IMR-90 (cell line): ENCODE measurements at regions not wholly inside any gene's neighbourhood (a gene's known extent, or its start where the extent isn't known, plus 50 kb on each side); places are given as distances from the start of the nearest gene placed in this dataset.

Experiments used
- BHLHE40 ChIP-seq: fragments of 150-350 bp; IDR thresholded peaks from 2 replicates; pipeline ENCODE4 v1.6.1; 2016; ENCODE audit warnings: mild to moderate bottlenecking, low read depth, low read length
- CEBPB ChIP-seq: IDR thresholded peaks from 2 replicates; pipeline ENCODE4 v1.6.1; 2012; ENCODE audit warnings: low read depth, low read length, improper control_type of control experiment
- CTCF ChIP-seq: conservative IDR thresholded peaks from 2 replicates; pipeline ENCODE4 v1.5.1; 2012; ENCODE audit warnings: mild to moderate bottlenecking, low read depth, low read length, improper control_type of control experiment
- ELK1 ChIP-seq: fragments of 150-350 bp; IDR thresholded peaks from 2 replicates; pipeline ENCODE4 v1.6.1; 2016; ENCODE audit warnings: low read depth, mild to moderate bottlenecking, low read length, moderate library complexity, borderline replicate concordance
- FOS ChIP-seq: fragments of 150-350 bp; IDR thresholded peaks from 2 replicates; pipeline ENCODE4 v1.6.1; 2016; ENCODE audit warnings: low read depth, low read length
- MAFK ChIP-seq: IDR thresholded peaks from 2 replicates; pipeline ENCODE4 v1.6.1; 2012; ENCODE audit warnings: low read depth, low read length, improper control_type of control experiment
- MAZ ChIP-seq: IDR thresholded peaks from 2 replicates; pipeline ENCODE4 v1.6.1; 2012; ENCODE audit warnings: low read depth, mild to moderate bottlenecking, low read length, improper control_type of control experiment, moderate library complexity, borderline replicate concordance
- MXI1 ChIP-seq: IDR thresholded peaks from 2 replicates; pipeline ENCODE4 v1.6.1; 2012; ENCODE audit warnings: low read depth, mild to moderate bottlenecking, low read length, moderate library complexity, borderline replicate concordance
- NFE2L2 ChIP-seq: fragments of 150-350 bp; IDR thresholded peaks from 2 replicates; pipeline ENCODE4 v1.6.1; 2016; ENCODE audit warnings: low read depth, mild to moderate bottlenecking, low read length
- POLR2A ChIP-seq: IDR thresholded peaks from 2 replicates; pipeline ENCODE4 v1.6.1; 2012; ENCODE audit warnings: mild to moderate bottlenecking, low read depth, low read length
- RAD21 ChIP-seq: IDR thresholded peaks from 2 replicates; pipeline ENCODE4 v1.6.1; 2012; ENCODE audit warnings: low read length, improper control_type of control experiment
- RCOR1 ChIP-seq: IDR thresholded peaks from 2 replicates; pipeline ENCODE4 v1.6.1; 2012; ENCODE audit warnings: mild to moderate bottlenecking, low read length, improper control_type of control experiment; ENCODE audit not compliant: insufficient replicate concordance
- RFX5 ChIP-seq: IDR thresholded peaks from 2 replicates; pipeline ENCODE4 v1.8.0; 2012; ENCODE audit warnings: low read depth, mild to moderate bottlenecking, low read length, moderate library complexity
- SMC3 ChIP-seq: fragments of 150-350 bp; IDR thresholded peaks from 2 replicates; pipeline ENCODE4 v1.6.1; 2016; ENCODE audit warnings: low read depth, mild to moderate bottlenecking, antibody characterized with exemption, low read length, moderate library complexity

GRCh38 chr9:87343816-87344430 is 153.7 kb upstream of the DAPK1 start:
- TF ChIP-seq CTCF, result no peak
- no peak for TF ChIP-seq POLR2A
- TF ChIP-seq SMC3, result no peak
- TF ChIP-seq RCOR1, result no peak
- TF ChIP-seq MXI1, result no peak
- no peak for TF ChIP-seq NFE2L2
- no peak for TF ChIP-seq CEBPB
- TF ChIP-seq RFX5, result no peak
- no peak for TF ChIP-seq ELK1
- TF ChIP-seq FOS, result no peak
- no peak for TF ChIP-seq MAZ
- TF ChIP-seq BHLHE40, result no peak
- TF ChIP-seq RAD21, result no peak
- TF ChIP-seq MAFK, result no peak
